ENCODE measurements at regions not wholly inside any gene's neighbourhood (a gene's known extent, or its start where the extent isn't known, plus 50 kb on each side); places are given as distances from the start of the nearest gene placed in this dataset.

- no peak for DNase-seq (ENCODE audit: low read depth, low spot score)
- H3K4me1 ChIP-seq (ENCODE audit: control insufficient read depth, extremely low read depth, insufficient read depth, low read length) = no peaks in the 10 kb centered on the region
- no peaks in the 10 kb centered on the region for H4K20me1 ChIP-seq (ENCODE audit: control insufficient read depth, extremely low read depth, insufficient read depth, low read length)
- dilution Hi-C loops (cut with MboI; ENCODE audit: extremely low pct_ligation_motif_present, low sequenced_read_pairs) = no loop called here
- H3K9ac ChIP-seq (ENCODE audit: control insufficient read depth, extremely low read depth, insufficient read depth, low read length) = no peak overlapping the region
- H3K9me3 ChIP-seq (ENCODE audit: control insufficient read depth, low read depth, low read length) = no peaks in the 10 kb centered on the region
- TF ChIP-seq EZH2 (IDR thresholded peaks at IDR 0.05; ENCODE audit: low read length) = no peak
- TF ChIP-seq CTCF (optimal IDR thresholded peaks at IDR 0.05 in 1 of 3, IDR thresholded peaks at IDR 0.05 in 1 of 3, conservative IDR thresholded peaks at IDR 0.05 in 1 of 3; ENCODE audit: extremely low read depth in 1 of 3, insufficient read depth in 2 of 3, low read length in 3 of 3) = no peak
- H2AFZ ChIP-seq (ENCODE audit: control insufficient read depth, low read length) = no peak overlapping the region
- H3K4me2 ChIP-seq (ENCODE audit: control insufficient read depth, extremely low read depth, insufficient read depth, low read depth, low read length) = no peak overlapping the region
- no peaks in the 10 kb centered on the region for H3K36me3 ChIP-seq (ENCODE audit: control insufficient read depth in 2 of 2, extremely low read depth in 1 of 2, insufficient read depth in 2 of 2, low read length in 2 of 2)
- H3K4me3 ChIP-seq (ENCODE audit: control insufficient read depth in 2 of 3, extremely low read depth in 1 of 3, insufficient read depth in 2 of 3, low read depth in 1 of 3, low read length in 3 of 3) = no peak overlapping the region
- H3K27me3 ChIP-seq (ENCODE audit: control insufficient read depth, extremely low read depth, insufficient read depth, low read length) = no peaks in the 10 kb centered on the region
- no peak overlapping the region for H3K27ac ChIP-seq (ENCODE audit: control insufficient read depth, insufficient read depth, low read length)
- no peaks in the 10 kb centered on the region for H3K9me1 ChIP-seq (ENCODE audit: control insufficient read depth, extremely low read depth, insufficient read depth, low read length)
- no peaks in the 10 kb centered on the region for H3K79me2 ChIP-seq (ENCODE audit: control insufficient read depth, insufficient read depth, low read length)
- FAIRE-seq = no peak
These were observed 390.2 kb upstream of the GOLIM4 start for GRCh38 chr3:168485936-168486335.

GRCh38 chr3:168476360-168476980 is 380.7 kb upstream of the GOLIM4 start:
- H3K4me2 ChIP-seq (ENCODE audit: control insufficient read depth, extremely low read depth, insufficient read depth, low read depth, low read length) = no peak overlapping the region
- no peak for DNase-seq (ENCODE audit: low read depth, low spot score)
- no peaks in the 10 kb centered on the region for H3K9me3 ChIP-seq (ENCODE audit: control insufficient read depth, low read depth, low read length)
- no peak overlapping the region for H3K9ac ChIP-seq (ENCODE audit: control insufficient read depth, extremely low read depth, insufficient read depth, low read length)
- TF ChIP-seq CTCF (optimal IDR thresholded peaks at IDR 0.05 in 1 of 3, IDR thresholded peaks at IDR 0.05 in 1 of 3, conservative IDR thresholded peaks at IDR 0.05 in 1 of 3; ENCODE audit: extremely low read depth in 1 of 3, insufficient read depth in 2 of 3, low read length in 3 of 3) (no peak), EZH2 (IDR thresholded peaks at IDR 0.05; ENCODE audit: low read length) (no peak)
- H4K20me1 ChIP-seq (ENCODE audit: control insufficient read depth, extremely low read depth, insufficient read depth, low read length) = no peaks in the 10 kb centered on the region
- H3K27me3 ChIP-seq (ENCODE audit: control insufficient read depth, extremely low read depth, insufficient read depth, low read length) = no peaks in the 10 kb centered on the region
- dilution Hi-C loops (cut with MboI; ENCODE audit: extremely low pct_ligation_motif_present, low sequenced_read_pairs) = no loop called here
- no peaks in the 10 kb centered on the region for H3K4me1 ChIP-seq (ENCODE audit: control insufficient read depth, extremely low read depth, insufficient read depth, low read length)
- FAIRE-seq = no peak
- no peaks in the 10 kb centered on the region for H3K36me3 ChIP-seq (ENCODE audit: control insufficient read depth in 2 of 2, extremely low read depth in 1 of 2, insufficient read depth in 2 of 2, low read length in 2 of 2)
- H3K9me1 ChIP-seq (ENCODE audit: control insufficient read depth, extremely low read depth, insufficient read depth, low read length) = no peaks in the 10 kb centered on the region
- no peak overlapping the region for H3K27ac ChIP-seq (ENCODE audit: control insufficient read depth, insufficient read depth, low read length)
- no peak overlapping the region for H3K4me3 ChIP-seq (ENCODE audit: control insufficient read depth in 2 of 3, extremely low read depth in 1 of 3, insufficient read depth in 2 of 3, low read depth in 1 of 3, low read length in 3 of 3)
- no peak overlapping the region for H2AFZ ChIP-seq (ENCODE audit: control insufficient read depth, low read length)
- H3K79me2 ChIP-seq (ENCODE audit: control insufficient read depth, insufficient read depth, low read length) = no peaks in the 10 kb centered on the region

All from keratinocyte (primary cell).